Endodermal cell (in vitro differentiated cells): ENCODE measurements at regions not wholly inside any gene's neighbourhood (a gene's known extent, or its start where the extent isn't known, plus 50 kb on each side); places are given as distances from the start of the nearest gene placed in this dataset.

Experiments
- DNase-seq: peaks from one replicate; pipeline ENCODE4 v3.0.0-alpha.2; 2017
- H3K27ac ChIP-seq: 2 replicates; pipeline ENCODE4 v1.5.1; 2013; ENCODE audit warnings: mild to moderate bottlenecking, low read depth, low read length, moderate library complexity
- H3K27me3 ChIP-seq: 2 replicates; pipeline ENCODE4 v1.6.1; 2013; ENCODE audit warnings: mild to moderate bottlenecking, low read length, moderate library complexity; ENCODE audit not compliant: insufficient read depth, control insufficient read depth, poor library complexity, severe bottlenecking
- H3K36me3 ChIP-seq: 2 replicates; pipeline ENCODE4 v1.7.0; 2013; ENCODE audit warnings: mild to moderate bottlenecking, low read length, moderate library complexity; ENCODE audit not compliant: control insufficient read depth, insufficient read depth
- H3K4me1 ChIP-seq: one replicate; pipeline ENCODE4 v1.7.0; 2013; ENCODE audit warnings: low read length; ENCODE audit not compliant: control insufficient read depth, insufficient read depth
- H3K4me3 ChIP-seq: 2 replicates; pipeline ENCODE4 v1.5.1; 2013; ENCODE audit warnings: mild to moderate bottlenecking, low read length, moderate library complexity
- H3K9ac ChIP-seq: 2 replicates; pipeline ENCODE4 v1.6.1; 2013; ENCODE audit warnings: mild to moderate bottlenecking, low read length, moderate library complexity; ENCODE audit not compliant: poor library complexity, severe bottlenecking; ENCODE audit errors: extremely low read depth
- H3K9me3 ChIP-seq: 2 replicates; pipeline ENCODE4 v1.6.1; 2013; ENCODE audit warnings: mild to moderate bottlenecking, low read length, moderate library complexity; ENCODE audit not compliant: control insufficient read depth
- H3K27ac Mint-ChIP-seq: 2 replicates; pipeline ENCODE4 v1.8.0; 2020; ENCODE audit warnings: mixed read lengths
- H3K27me3 Mint-ChIP-seq: 2 replicates; pipeline ENCODE4 v1.8.0; 2021; ENCODE audit warnings: mild to moderate bottlenecking, mixed read lengths; ENCODE audit not compliant: insufficient read depth
- H3K36me3 Mint-ChIP-seq: 2 replicates; pipeline ENCODE4 v1.8.0; 2020; ENCODE audit warnings: low read depth, mixed read lengths
- H3K4me1 Mint-ChIP-seq: 2 replicates; pipeline ENCODE4 v1.8.0; 2020; ENCODE audit warnings: mixed read lengths
- H3K4me3 Mint-ChIP-seq: 2 replicates; pipeline ENCODE4 v1.8.0; 2020; ENCODE audit warnings: mild to moderate bottlenecking, moderate library complexity, mixed read lengths
- H3K9me3 Mint-ChIP-seq: 2 replicates; pipeline ENCODE4 v1.8.0; 2020; ENCODE audit warnings: mild to moderate bottlenecking, mixed read lengths
- WGBS, 2 experiments: methylation state at CpG; one replicate each; pipeline versions ENCODE4 v1.1.5 to v1.1.7; 2013; ENCODE audit warnings: missing lambda C conversion rate in 2 of 2, mixed read lengths in 1 of 2; ENCODE audit not compliant: insufficient coverage in 1 of 2, insufficient read length in 1 of 2; 5-methylcytosine and 5-hydroxymethylcytosine counted together
- TF ChIP-seq, protein P1 (sequence below): fragments of 200-600 bp; sonication (generic); conservative IDR thresholded peaks from 2 replicates; pipeline ENCODE4 v1.5.0; 2021; ENCODE audit warnings: antibody characterized with exemption, mild to moderate bottlenecking

DNA sequence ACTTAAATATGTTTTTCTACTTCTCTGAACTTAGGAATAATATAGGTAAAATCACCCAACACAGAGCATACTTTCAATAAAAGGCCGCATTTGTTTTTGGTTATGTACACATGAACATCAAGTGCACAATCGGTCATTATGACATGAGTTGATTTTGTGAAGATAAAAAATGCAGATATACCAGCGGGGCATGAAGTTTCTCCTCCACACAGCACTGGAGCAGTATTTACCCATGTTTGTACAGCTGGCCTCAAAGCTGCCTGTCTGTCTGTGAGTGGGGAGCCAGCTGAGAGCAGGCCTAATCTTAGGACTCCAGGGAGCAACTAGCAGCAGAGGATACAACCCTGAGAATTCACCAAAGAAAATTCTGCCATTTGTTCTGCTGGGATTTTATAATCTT, 206.5 kb downstream of the TPBG start:
- Mint-ChIP-seq H3K36me3 (no peaks in the 10 kb centered on the region), H3K27me3 (no peaks in the 10 kb centered on the region), H3K4me1 (peaks cover 8% of the 10 kb centered on the region), H3K9me3 (no peaks in the 10 kb centered on the region), H3K27ac (peak overlapping the region; percentile 35), H3K4me3 (no peak overlapping the region)
- no peak overlapping the region for H3K9ac ChIP-seq
- no peak overlapping the region for H3K27ac ChIP-seq
- H3K4me1 ChIP-seq, result no peaks in the 10 kb centered on the region
- no peaks in the 10 kb centered on the region for H3K27me3 ChIP-seq
- H3K4me3 ChIP-seq, result no peak overlapping the region
- DNase-seq, result no peak
- no peaks in the 10 kb centered on the region for H3K36me3 ChIP-seq
- 86% methylated on average over 3 of the region's 3 CpGs; no CpG with 5 or more reads in 1 of the 2 experiments for WGBS, 2 experiments
- no peaks in the 10 kb centered on the region for H3K9me3 ChIP-seq
- TF ChIP-seq, protein P1, sequence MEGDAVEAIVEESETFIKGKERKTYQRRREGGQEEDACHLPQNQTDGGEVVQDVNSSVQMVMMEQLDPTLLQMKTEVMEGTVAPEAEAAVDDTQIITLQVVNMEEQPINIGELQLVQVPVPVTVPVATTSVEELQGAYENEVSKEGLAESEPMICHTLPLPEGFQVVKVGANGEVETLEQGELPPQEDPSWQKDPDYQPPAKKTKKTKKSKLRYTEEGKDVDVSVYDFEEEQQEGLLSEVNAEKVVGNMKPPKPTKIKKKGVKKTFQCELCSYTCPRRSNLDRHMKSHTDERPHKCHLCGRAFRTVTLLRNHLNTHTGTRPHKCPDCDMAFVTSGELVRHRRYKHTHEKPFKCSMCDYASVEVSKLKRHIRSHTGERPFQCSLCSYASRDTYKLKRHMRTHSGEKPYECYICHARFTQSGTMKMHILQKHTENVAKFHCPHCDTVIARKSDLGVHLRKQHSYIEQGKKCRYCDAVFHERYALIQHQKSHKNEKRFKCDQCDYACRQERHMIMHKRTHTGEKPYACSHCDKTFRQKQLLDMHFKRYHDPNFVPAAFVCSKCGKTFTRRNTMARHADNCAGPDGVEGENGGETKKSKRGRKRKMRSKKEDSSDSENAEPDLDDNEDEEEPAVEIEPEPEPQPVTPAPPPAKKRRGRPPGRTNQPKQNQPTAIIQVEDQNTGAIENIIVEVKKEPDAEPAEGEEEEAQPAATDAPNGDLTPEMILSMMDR, result no peak

DNA sequence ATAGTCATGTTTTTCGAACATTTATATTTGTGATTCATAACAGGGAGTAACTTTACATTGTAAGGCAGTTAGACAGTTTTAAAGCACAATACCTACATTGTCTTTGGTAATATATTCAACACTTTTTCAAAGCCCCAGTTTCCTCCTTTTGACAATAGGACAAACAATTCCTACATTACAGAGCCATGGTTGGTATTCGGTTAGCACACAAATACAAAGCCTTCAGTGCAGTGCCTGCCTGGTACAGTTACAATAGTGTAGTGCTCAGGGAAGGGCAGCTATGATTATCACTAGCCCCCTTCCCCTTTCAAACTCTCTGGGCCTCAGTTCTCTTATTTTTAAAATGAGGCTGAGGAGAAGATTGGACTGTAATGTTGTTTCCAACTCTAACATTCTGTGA, 207.8 kb downstream of the TPBG start:
- TF ChIP-seq, protein P1, result no peak
- H3K9me3 Mint-ChIP-seq, result peaks cover 8% of the 10 kb centered on the region
- no peak overlapping the region for H3K9ac ChIP-seq
- H3K9me3 ChIP-seq, result peaks cover 8% of the 10 kb centered on the region
- H3K4me3 Mint-ChIP-seq, result no peak overlapping the region
- no peaks in the 10 kb centered on the region for H3K27me3 ChIP-seq
- 57 to 92% methylated on average over 1 of the region's 2 CpGs for WGBS, 2 experiments
- H3K36me3 ChIP-seq, result no peaks in the 10 kb centered on the region
- no peak overlapping the region for H3K27ac Mint-ChIP-seq
- H3K4me1 ChIP-seq, result no peaks in the 10 kb centered on the region
- H3K27me3 Mint-ChIP-seq, result no peaks in the 10 kb centered on the region
- no peak overlapping the region for H3K27ac ChIP-seq
- H3K4me1 Mint-ChIP-seq, result peaks cover 8% of the 10 kb centered on the region
- H3K4me3 ChIP-seq, result no peak overlapping the region
- H3K36me3 Mint-ChIP-seq, result no peaks in the 10 kb centered on the region
- no peak for DNase-seq

DNA sequence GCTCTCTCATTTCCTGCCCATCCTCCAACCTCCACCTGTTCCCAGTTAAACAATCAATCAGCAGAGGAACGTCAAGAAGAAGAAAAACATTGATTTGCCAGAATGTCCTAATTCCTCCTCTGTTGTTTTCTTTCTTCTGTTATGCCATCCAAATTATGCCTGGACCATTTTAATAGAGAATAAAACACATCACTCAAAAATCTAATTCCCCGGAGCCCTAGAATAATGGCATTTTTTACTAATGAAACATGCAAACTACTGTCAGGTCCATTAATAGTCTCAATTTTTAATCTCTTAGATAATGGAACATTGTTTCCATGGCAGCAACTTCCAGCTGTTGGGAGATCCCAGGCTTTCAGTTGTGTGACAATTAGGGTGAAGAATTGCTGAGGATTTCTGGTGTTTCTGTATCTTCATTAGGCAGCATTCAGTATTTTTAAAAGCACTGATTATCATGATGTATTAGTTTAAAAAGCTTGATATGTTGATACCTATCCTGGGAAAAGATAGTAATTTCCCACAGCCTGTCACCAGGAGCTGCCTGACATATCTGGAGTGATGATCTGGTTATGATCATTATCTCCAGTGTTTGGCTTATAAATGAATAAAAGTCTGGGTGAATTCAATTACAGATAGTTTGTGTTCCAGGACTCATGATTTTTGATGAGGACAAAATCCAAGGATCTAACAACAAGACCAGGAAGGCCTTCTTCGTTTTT, 209.8 kb downstream of the TPBG start:
- H3K9me3 Mint-ChIP-seq, result peaks cover 13% of the 10 kb centered on the region
- 67 to 85% methylated on average over 2 to 3 of the region's 3 CpGs for WGBS, 2 experiments

More for the DNA sequence above, 209.8 kb downstream of the TPBG start:
- Mint-ChIP-seq H3K27ac (no peak overlapping the region), H3K27me3 (no peaks in the 10 kb centered on the region), H3K36me3 (no peaks in the 10 kb centered on the region), H3K4me1 (peaks cover 8% of the 10 kb centered on the region), H3K4me3 (no peak overlapping the region)
- TF ChIP-seq, protein P1, result no peak
- Histone ChIP-seq H3K4me1 (no peaks in the 10 kb centered on the region), H3K4me3 (no peak overlapping the region), H3K9ac (no peak overlapping the region), H3K27me3 (no peaks in the 10 kb centered on the region), H3K36me3 (no peaks in the 10 kb centered on the region), H3K27ac (no peak overlapping the region), H3K9me3 (peaks cover 13% of the 10 kb centered on the region)
- no peak for DNase-seq
